CD1c-positive myeloid dendritic cell (primary cell): ENCODE measurements at regions not wholly inside any gene's neighbourhood (a gene's known extent, or its start where the extent isn't known, plus 50 kb on each side); places are given as distances from the start of the nearest gene placed in this dataset.
"Not testable (repeated sequence)": the region's sequence is repeated elsewhere in the genome, so short reads cannot be mapped to it uniquely, and the experiment has no call there.

Experiments used
- DNase-seq: peaks from one replicate; pipeline ENCODE4 v3.0.0-alpha.2; 2016; ENCODE audit errors: extremely low spot score

GRCh38 chr4:36590343-36590742 lies 308.9 kb downstream of the DTHD1 start:
- no peak for DNase-seq

- no peak for DNase-seq
These were observed 320.6 kb downstream of the DTHD1 start for GRCh38 chr4:36601864-36602495.

DNA sequence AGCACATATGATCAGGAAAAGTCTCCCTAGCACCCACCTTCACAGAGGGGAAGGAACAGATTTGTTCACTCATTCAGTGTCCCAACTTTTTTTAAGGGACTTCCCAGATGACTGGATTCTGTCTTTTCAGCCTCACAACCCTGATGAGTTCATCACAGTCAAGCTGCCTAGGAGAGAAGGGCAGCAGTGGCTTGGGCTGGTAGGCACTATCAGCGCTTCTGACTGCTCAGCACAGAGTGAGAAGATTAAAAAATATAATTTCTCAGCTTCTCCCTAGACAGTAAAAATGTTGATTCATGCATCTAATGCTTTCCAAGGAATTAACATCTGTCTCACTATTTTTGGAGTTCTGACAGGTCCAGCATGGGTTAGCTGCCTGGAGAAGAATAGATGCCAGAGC lies 328.2 kb downstream of the DTHD1 start:
- no peak for DNase-seq

- no peak for DNase-seq
These were observed 329.2 kb downstream of the DTHD1 start for GRCh38 chr4:36610628-36611027.

GRCh38 chr4:36613142-36613541 lies 331.7 kb downstream of the DTHD1 start:
- not testable (repeated sequence) for DNase-seq

- DNase-seq = no peak
These were observed 332.6 kb downstream of the DTHD1 start for GRCh38 chr4:36614011-36614410.

DNA sequence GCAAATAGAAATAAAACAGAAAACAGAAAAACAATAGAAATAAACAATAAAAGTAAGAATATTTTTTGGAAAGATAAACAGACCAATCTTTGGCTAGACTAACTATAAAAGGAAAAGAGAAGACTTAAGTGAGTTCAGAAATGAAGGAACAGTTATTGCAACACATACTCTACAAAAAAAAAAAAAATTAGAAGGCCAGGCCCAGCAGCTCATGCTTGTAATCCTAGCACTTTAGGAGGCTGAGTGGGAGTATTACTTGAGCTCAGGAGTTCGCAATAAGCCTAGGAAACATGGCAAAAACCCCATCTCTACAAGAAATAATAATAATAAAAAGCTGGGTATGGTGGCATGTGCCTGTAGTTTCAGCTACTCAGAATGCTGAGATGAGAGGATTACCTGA lies 336.7 kb downstream of the DTHD1 start:
- DNase-seq = no peak

- no peak for DNase-seq
These were observed 342.6 kb downstream of the DTHD1 start for GRCh38 chr4:36624030-36624429.

DNA sequence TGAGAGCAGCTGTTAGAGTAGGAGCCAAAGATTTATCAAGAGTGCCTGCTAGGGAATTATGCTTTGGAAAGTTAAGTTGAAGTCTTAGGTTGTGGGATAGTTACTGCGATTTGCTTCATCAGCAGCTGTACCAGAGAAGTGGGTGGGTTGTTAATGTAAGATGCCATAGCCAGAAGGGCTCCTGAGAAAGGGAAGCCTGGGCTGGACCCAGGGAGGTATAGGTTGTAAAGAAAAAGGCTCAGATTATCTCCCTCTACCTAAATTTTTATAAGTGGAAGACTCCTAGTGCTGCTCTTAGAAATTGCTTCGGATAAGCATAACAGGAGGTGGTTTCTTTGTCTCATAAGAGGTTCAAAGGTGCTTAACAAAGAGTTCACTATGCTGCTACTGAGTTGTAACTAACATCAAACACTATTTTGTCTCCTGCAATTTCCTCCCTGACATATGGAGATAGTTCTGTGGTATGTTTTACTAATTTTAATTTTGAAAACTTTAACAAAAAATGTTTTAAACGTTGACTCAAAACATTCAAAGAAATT lies 356.9 kb downstream of the DTHD1 start:
- no peak for DNase-seq

DNA sequence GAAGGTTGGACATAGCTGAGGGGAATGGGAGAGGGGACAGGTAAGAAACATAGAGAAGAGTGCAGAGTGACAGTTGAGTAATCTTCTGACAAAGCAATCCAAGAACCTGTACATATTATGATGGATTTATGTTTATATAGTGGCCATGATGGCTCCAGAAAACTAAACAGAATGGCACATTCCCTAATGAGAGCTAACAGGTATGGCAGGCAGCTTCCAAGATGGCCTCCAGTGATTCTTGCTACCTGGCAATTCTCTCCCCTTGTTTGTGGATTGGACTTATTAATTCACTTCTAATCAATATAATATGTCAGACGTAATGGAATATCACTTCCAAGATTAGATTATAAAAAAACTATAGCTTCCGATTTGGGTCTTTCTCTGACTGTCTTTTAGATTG lies 359.5 kb downstream of the DTHD1 start:
- no peak for DNase-seq

- DNase-seq = no peak
These were observed 369.8 kb downstream of the DTHD1 start for GRCh38 chr4:36651253-36651652.

DNA sequence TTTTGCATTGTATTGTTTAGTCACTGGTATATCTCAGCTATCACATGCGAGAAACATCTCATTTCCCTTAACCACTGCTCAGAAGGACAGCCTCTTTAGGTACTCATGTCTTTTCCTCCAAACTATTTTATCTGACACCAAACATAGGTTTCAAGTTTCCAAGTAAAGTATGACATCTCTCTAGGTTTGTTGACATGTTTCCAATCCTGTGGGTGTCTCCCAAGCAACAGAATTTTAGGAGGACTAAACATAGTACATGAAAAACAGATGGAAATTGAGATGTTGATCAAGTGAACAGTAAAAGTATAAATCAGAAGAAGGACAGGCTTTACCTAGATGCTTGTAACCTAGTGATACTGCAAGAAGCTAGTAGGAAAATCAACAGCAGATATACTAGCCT lies 371.4 kb downstream of the DTHD1 start:
- no peak for DNase-seq

DNA sequence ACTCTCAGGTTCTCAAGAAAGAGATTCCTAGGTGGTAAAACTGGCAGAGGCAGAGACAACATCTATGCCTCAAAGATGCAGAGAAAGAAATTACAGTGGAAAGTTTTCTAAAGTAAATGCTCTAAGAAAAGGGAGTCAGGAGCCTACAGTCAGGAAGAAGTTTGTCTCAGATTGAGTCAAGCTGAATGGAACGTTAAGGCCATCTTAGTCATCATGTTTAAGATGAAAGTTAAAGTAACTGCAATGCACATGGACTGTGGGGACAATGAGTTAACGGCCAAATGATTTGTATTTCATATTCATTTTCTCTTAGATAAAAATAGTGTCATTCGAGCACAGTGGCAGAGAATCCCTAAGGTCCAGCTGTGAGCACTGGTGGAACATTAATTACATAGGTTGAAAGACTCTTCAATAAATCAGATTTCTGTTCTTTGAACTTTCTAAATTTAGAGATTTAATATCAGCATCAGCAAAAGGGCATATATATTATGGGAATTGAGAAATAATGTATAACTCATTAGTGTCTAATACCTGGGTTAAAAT lies 384.6 kb downstream of the DTHD1 start:
- no peak for DNase-seq

- no peak for DNase-seq
These were observed 394.0 kb downstream of the DTHD1 start for GRCh38 chr4:36675436-36675835.

GRCh38 chr4:36676139-36677050 lies 395.0 kb downstream of the DTHD1 start:
- no peak for DNase-seq

- DNase-seq = no peak
These were observed 395.7 kb downstream of the DTHD1 start for GRCh38 chr4:36677112-36677511.

DNA sequence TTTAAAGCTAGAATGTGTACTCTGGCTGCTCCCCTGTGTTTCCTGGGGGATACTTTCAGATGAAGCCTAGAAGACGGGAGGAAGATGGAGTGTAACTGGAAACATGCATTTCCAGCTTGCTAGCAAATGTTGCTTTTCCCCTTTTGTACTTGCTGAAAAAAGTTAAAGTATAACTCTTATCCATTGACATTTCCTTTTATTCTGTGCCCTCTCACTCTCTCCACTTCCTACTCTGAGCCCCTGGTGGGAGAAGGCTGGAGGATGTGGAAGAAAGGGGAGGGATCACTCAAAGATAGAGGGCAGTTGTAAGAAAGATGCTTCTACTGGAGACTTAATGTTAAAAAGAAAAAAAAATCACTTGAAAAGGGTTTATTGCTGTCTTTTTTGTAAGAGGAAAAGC lies 396.5 kb downstream of the DTHD1 start:
- no peak for DNase-seq

DNA sequence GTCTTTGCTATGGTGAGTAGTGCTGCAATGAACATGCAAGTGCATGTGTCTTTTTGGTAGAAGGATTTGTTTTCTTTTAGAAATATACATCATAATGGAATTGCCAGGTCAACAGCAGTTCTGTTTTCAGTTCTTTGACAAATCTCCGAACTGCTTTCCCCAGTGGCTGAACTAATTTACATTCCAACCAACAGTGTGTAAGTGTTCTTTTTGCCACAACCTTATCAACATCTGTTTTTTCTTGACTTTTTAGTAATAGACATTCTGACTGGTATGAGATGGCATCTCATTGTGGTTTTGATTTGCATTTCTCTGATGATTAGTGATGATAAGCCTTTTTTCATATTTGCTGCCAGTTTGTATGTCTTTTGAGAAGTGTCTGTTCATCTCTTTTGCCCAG lies 406.3 kb downstream of the DTHD1 start:
- no peak for DNase-seq

DNA sequence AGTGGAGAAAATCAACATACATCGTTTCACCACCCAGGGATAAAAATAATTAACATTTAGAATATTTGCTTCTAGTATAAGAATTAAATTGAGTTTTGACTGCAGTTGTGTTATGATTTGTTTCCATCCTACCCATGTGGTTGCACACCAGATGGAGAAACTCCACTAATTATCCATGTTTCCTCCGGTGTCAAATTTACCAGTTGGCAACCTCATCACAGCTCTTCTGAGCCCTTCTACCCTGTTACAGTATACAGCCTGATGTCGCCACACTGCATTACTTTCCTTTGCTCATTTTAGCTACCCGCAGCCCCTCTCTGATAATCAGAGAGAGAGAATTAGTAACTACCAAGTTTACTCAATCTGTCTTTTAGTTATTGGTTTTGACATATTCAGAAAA lies 411.2 kb downstream of the DTHD1 start:
- no peak for DNase-seq

- no peak for DNase-seq
These were observed 420.8 kb downstream of the DTHD1 start for GRCh38 chr4:36702245-36702644.

- no peak for DNase-seq
These were observed 422.9 kb downstream of the DTHD1 start for GRCh38 chr4:36704289-36704688.

- DNase-seq = no peak
These were observed 428.6 kb downstream of the DTHD1 start for GRCh38 chr4:36709991-36710390.

- DNase-seq = no peak
These were observed 430.6 kb downstream of the DTHD1 start for GRCh38 chr4:36712013-36712412.
